GM12878 (cell line): ENCODE measurements at regions not wholly inside any gene's neighbourhood (a gene's known extent, or its start where the extent isn't known, plus 50 kb on each side); places are given as distances from the start of the nearest gene placed in this dataset.

Experiments
- ATAC-seq: fragments of 200-7000 bp; cut with Tn5 transposase; 3 replicates; pipeline ENCODE4 v1.9.1; 2020; ENCODE audit warnings: mild to moderate bottlenecking, moderate library complexity
- BruUV-seq: library from RNA; stranded (reverse); fragments of 400-500 nt; replicated peaks from 2 replicates; lab custom pipeline; 2021; lab: Mats Ljungman, UMichigan
- CTCF ChIA-PET: fragments of 300-600 bp; sonication (Branson Sonifier 250); formaldehyde crosslinking; extraction: SDS; loops from one replicate; lab custom pipeline; 2021; ENCODE audit warnings: inconsistent platforms; lab: Yijun Ruan, JAX
- POLR2A ChIA-PET: fragments of 350-600 bp; formaldehyde crosslinking; extraction: SDS; loops from one replicate; lab custom pipeline; 2021; ENCODE audit warnings: inconsistent platforms; lab: Charles Lee
- RAD21 ChIA-PET: fragments of 300-600 bp; sonication (Branson Sonifier 250); formaldehyde crosslinking; loops from one replicate; lab custom pipeline; 2023; ENCODE audit warnings: antibody characterized with exemption; ENCODE audit not compliant: unreplicated experiment; lab: Charles Lee
- SMC1A ChIA-PET: fragments of 300-600 bp; sonication (Branson Sonifier 250); formaldehyde crosslinking; loops from one replicate; lab custom pipeline; 2023; ENCODE audit not compliant: unreplicated experiment, uncharacterized antibody; lab: Charles Lee
- DNase-seq: peaks from one replicate; pipeline ENCODE4 v3.0.0-alpha.2; 2011; ENCODE audit warnings: low read depth, low spot score
- FAIRE-seq: peaks from 3 replicates; lab custom pipeline; 2011; peaks lifted over from hg19 to GRCh38; lab: Jason Lieb, UNC
- H2AFZ ChIP-seq: 2 replicates; pipeline ENCODE4 v1.6.0; 2011; ENCODE audit warnings: low read depth, low read length, control low read depth; ENCODE audit not compliant: control insufficient read depth
- H3K27ac ChIP-seq: 2 replicates; pipeline ENCODE4 v1.5.1; 2011; ENCODE audit warnings: control low read depth; ENCODE audit not compliant: control insufficient read depth, insufficient read depth
- H3K27me3 ChIP-seq, 2 experiments: replicated peaks in 1 of 2; 2 replicates each; pipeline versions ENCODE4 v1.6.0 to v1.6.1; 2011; ENCODE audit warnings: low read length in 1 of 2; ENCODE audit not compliant: control insufficient read depth in 2 of 2, insufficient read depth in 2 of 2
- H3K36me3 ChIP-seq, 2 experiments: 2 replicates each; pipeline ENCODE4 v1.5.1; 2011; ENCODE audit warnings: low read length in 1 of 2; ENCODE audit not compliant: control insufficient read depth in 2 of 2, insufficient read depth in 2 of 2
- H3K4me1 ChIP-seq: 2 replicates; pipeline ENCODE4 v1.6.1; 2011; ENCODE audit warnings: mild to moderate bottlenecking, low read length, moderate library complexity, mixed read lengths; ENCODE audit not compliant: control insufficient read depth, insufficient read depth
- H3K4me2 ChIP-seq: 2 replicates; pipeline ENCODE4 v1.6.0; 2011; ENCODE audit warnings: control low read depth; ENCODE audit not compliant: control insufficient read depth, insufficient read depth
- H3K4me3 ChIP-seq: fragments of 200-600 bp; sonication (generic); 2 replicates; pipeline ENCODE4 v1.5.1; 2016
- H3K79me2 ChIP-seq: 2 replicates; pipeline ENCODE4 v1.6.0; 2011; ENCODE audit warnings: low read length; ENCODE audit not compliant: control insufficient read depth, insufficient read depth
- H3K9ac ChIP-seq: 2 replicates; pipeline ENCODE4 v1.8.0; 2011; ENCODE audit warnings: low read length, control low read depth, mixed read lengths; ENCODE audit not compliant: control insufficient read depth, insufficient read depth
- H3K9me3 ChIP-seq: replicated peaks from 3 replicates; pipeline ENCODE4 v1.5.1; 2011; ENCODE audit warnings: mild to moderate bottlenecking, low read length; ENCODE audit not compliant: control insufficient read depth, insufficient read depth
- H4K20me1 ChIP-seq: 2 replicates; pipeline ENCODE4 v1.6.0; 2011; ENCODE audit not compliant: control insufficient read depth, insufficient read depth
- CHD1 ChIP-seq: IDR thresholded peaks from 2 replicates; pipeline ENCODE4 v1.6.1; 2012; ENCODE audit warnings: low read depth, low read length, improper control_type of control experiment
- CTCF ChIP-seq, 3 experiments: IDR thresholded peaks in 2 of 3; conservative IDR thresholded peaks in 1 of 3; 2 replicates each; pipeline ENCODE4 v1.5.1; 2011; ENCODE audit warnings: low read depth in 3 of 3, low read length in 3 of 3, mild to moderate bottlenecking in 3 of 3, control low read depth in 2 of 3, moderate library complexity in 2 of 3, inconsistent platforms in 1 of 3, mixed read lengths in 1 of 3; ENCODE audit not compliant: control insufficient read depth in 2 of 3, insufficient read depth in 1 of 3; ENCODE audit errors: extremely low read depth in 1 of 3
- FOXK2 ChIP-seq: fragments of 450-650 bp; IDR thresholded peaks from 2 replicates; pipeline ENCODE4 v1.6.1; 2017; ENCODE audit warnings: mild to moderate bottlenecking, moderate library complexity
- MYC ChIP-seq: IDR thresholded peaks from 2 replicates; pipeline ENCODE4 v1.6.1; 2011; ENCODE audit warnings: mild to moderate bottlenecking, low read length, moderate library complexity, inconsistent platforms; ENCODE audit not compliant: insufficient read depth, insufficient replicate concordance, insufficient read length, severe bottlenecking
- NR2C2 ChIP-seq: IDR thresholded peaks from 2 replicates; pipeline ENCODE4 v1.6.1; 2011; ENCODE audit warnings: borderline replicate concordance, low read depth; ENCODE audit not compliant: control insufficient read depth, insufficient read length
- NRF1 ChIP-seq: conservative IDR thresholded peaks from 2 replicates; pipeline ENCODE4 v1.6.1; 2011; ENCODE audit warnings: mild to moderate bottlenecking, low read depth, low read length, improper control_type of control experiment
- TBL1XR1 ChIP-seq: IDR thresholded peaks from 2 replicates; pipeline ENCODE4 v1.6.1; 2012; ENCODE audit warnings: low read depth, low read length, improper control_type of control experiment
- YBX1 ChIP-seq: fragments of 450-650 bp; IDR thresholded peaks from 2 replicates; pipeline ENCODE4 v1.6.1; 2016; ENCODE audit warnings: antibody characterized with exemption
- ZNF274 ChIP-seq: IDR thresholded peaks from one replicate; pipeline ENCODE4 v1.8.0; 2011; ENCODE audit not compliant: insufficient read length, insufficient read depth
- WGBS: methylation state at CpG from one replicate; pipeline ENCODE4 v1.1.6; 2016; ENCODE audit warnings: low lambda C conversion rate; ENCODE audit not compliant: insufficient replicate concordance, insufficient coverage; ENCODE audit errors: missing lambda C conversion rate; 5-methylcytosine and 5-hydroxymethylcytosine counted together
- in situ Hi-C: fragments of 300-500 bp; cut with MboI; formaldehyde crosslinking; loops from 9 replicates; pipeline ENCODE4 v1.14.3; 2018; ENCODE audit warnings: mixed read lengths
- intact Hi-C: fragments of 100-400 bp; cut with micrococcal nuclease; formaldehyde crosslinking; loops from one replicate; pipeline ENCODE4 v1.14.2; 2022; ENCODE audit not compliant: unreplicated experiment

- Histone ChIP-seq H3K4me2 (no peak overlapping the region), H2AFZ (no peak overlapping the region), H3K27me3 (no peaks in the 10 kb centered on the region), H3K4me3 (no peak overlapping the region), H4K20me1 (no peaks in the 10 kb centered on the region), H3K79me2 (no peaks in the 10 kb centered on the region), H3K36me3 (no peaks in the 10 kb centered on the region), H3K9me3 (no peaks in the 10 kb centered on the region), H3K27ac (no peak overlapping the region), H3K4me1 (no peaks in the 10 kb centered on the region), H3K9ac (no peak overlapping the region)
- DNase-seq (no peak), FAIRE-seq (no peak), ATAC-seq (no peak)
- ChIA-PET SMC1A (interaction anchor here (1.1 to 2.1 kb wide), 9 partner anchors 9 to 407 kb away, joined by 3 to 9 read pairs (median 5); no protein-coding TSS in a partner anchor), CTCF (interaction anchor here (0.8 to 2.3 kb wide), 9 partner anchors 14 to 397 kb away, joined by 3 to 6 read pairs (median 5); no protein-coding TSS in a partner anchor), POLR2A (no interaction called here), RAD21 (interaction anchor here (2.8 kb wide), 1 partner anchor 159 kb away, joined by 9 read pairs; no protein-coding TSS in a partner anchor)
- WGBS: 0% methylated on average over 3 of the region's 3 CpGs
- in situ Hi-C loops: no loop called here
- intact Hi-C loops: no loop called here
- BruUV-seq: no TSS peak
- TF ChIP-seq CTCF (IDR thresholded peaks at IDR 0.05 in 2 of 3, conservative IDR thresholded peaks at IDR 0.05 in 1 of 3; ENCODE audit: control insufficient read depth in 2 of 3, extremely low read depth in 1 of 3, insufficient read depth in 1 of 3, low read depth in 3 of 3, low read length in 3 of 3) (0 out of 6 replicates have a peak, but pooled peaks of 1 of the 3 experiments have one; percentile 4), CHD1 (no peak)
Observed at GRCh38 chr14:45650754-45651153, 397.8 kb upstream of the MIS18BP1 start.

GRCh38 chr14:45649051-45649450 is 396.0 kb upstream of the MIS18BP1 start:
- CTCF ChIA-PET: interaction anchor here (0.6 to 1.0 kb wide), 2 partner anchors 91 to 300 kb away, joined by 3 to 4 read pairs; no protein-coding TSS in a partner anchor
- Histone ChIP-seq H3K9ac (no peak overlapping the region), H3K4me1 (no peaks in the 10 kb centered on the region), H3K36me3 (no peaks in the 10 kb centered on the region), H4K20me1 (no peaks in the 10 kb centered on the region)
- in situ Hi-C loops: no loop called here
- BruUV-seq: no TSS peak
- FAIRE-seq (no peak), DNase-seq (no peak)
- POLR2A ChIA-PET: no interaction called here
- TF ChIP-seq NRF1 (no peak), ZNF274 (no peak), TBL1XR1 (no peak), YBX1 (no peak), MYC (no peak), FOXK2 (no peak), NR2C2 (no peak)
- TF ChIP-seq, all 136 proteins: peak for 0
- no peak overlapping the region for H2AFZ ChIP-seq
- no peak overlapping the region for H3K27ac ChIP-seq
- no peak overlapping the region for H3K4me3 ChIP-seq
- H3K79me2 ChIP-seq: no peaks in the 10 kb centered on the region
- ChIA-PET RAD21 (interaction anchor here (1.2 kb wide), 1 partner anchor 53 kb away, joined by 3 read pairs; no protein-coding TSS in a partner anchor), SMC1A (interaction anchor here (1.4 to 1.6 kb wide), 2 partner anchors 46 to 74 kb away, joined by 3 to 5 read pairs; no protein-coding TSS in a partner anchor)
- H3K27me3 ChIP-seq: no peaks in the 10 kb centered on the region
- ATAC-seq: no peak
- no peak overlapping the region for H3K4me2 ChIP-seq
- intact Hi-C loops: no loop called here
- no peaks in the 10 kb centered on the region for H3K9me3 ChIP-seq
- 38% methylated on average over 4 of the region's 4 CpGs for WGBS
